Activated naive CD4-positive, alpha-beta T cell treated with anti-CD3 and anti-CD28 coated beads, Interleukin-2, amount 10 ng/mL, durations not matched to agents 7 days and 5 days (primary cell): ENCODE measurements at regions not wholly inside any gene's neighbourhood (a gene's known extent, or its start where the extent isn't known, plus 50 kb on each side); places are given as distances from the start of the nearest gene placed in this dataset.
A peak's percentile ranks its signal among the peaks of the same experiment; 100 is the strongest.

ENCODE experiments used
- CTCF ChIA-PET: fragments of 350-600 bp; sonication (Branson Sonifier 250); formaldehyde crosslinking; loops from one replicate; lab custom pipeline; 2021; ENCODE audit warnings: antibody characterized with exemption; lab: Charles Lee
- DNase-seq: peaks from one replicate; pipeline ENCODE4 v3.0.0-alpha.2; 2020
- H3K27ac Mint-ChIP-seq: one replicate; pipeline ENCODE4 v1.8.0; 2021; ENCODE audit warnings: mild to moderate bottlenecking, moderate library complexity, mixed read lengths
- H3K27me3 Mint-ChIP-seq: one replicate; pipeline ENCODE4 v1.8.0; 2021; ENCODE audit warnings: mild to moderate bottlenecking, mixed read lengths
- H3K36me3 Mint-ChIP-seq: one replicate; pipeline ENCODE4 v1.8.0; 2021; ENCODE audit warnings: mixed read lengths
- H3K4me1 Mint-ChIP-seq: one replicate; pipeline ENCODE4 v1.8.0; 2021; ENCODE audit warnings: mixed read lengths
- H3K4me3 Mint-ChIP-seq: one replicate; pipeline ENCODE4 v1.8.0; 2021; ENCODE audit warnings: mild to moderate bottlenecking, moderate library complexity, mixed read lengths
- H3K9me3 Mint-ChIP-seq: one replicate; pipeline ENCODE4 v1.8.0; 2021; ENCODE audit warnings: mixed read lengths

GRCh38 chr5:81850501-81851357 lies 99.8 kb upstream of the SSBP2 start:
- Mint-ChIP-seq H3K27me3 (peaks cover 4% of the 10 kb centered on the region), H3K9me3 (no peaks in the 10 kb centered on the region), H3K4me3 (peak overlapping the region; percentile 94), H3K36me3 (peaks cover 7% of the 10 kb centered on the region), H3K4me1 (peaks cover 47% of the 10 kb centered on the region), H3K27ac (peak overlapping the region; percentile 98)
- no peak for DNase-seq
- CTCF ChIA-PET: interaction anchor here (0.8 to 3.0 kb wide), 6 partner anchors 12 to 396 kb away, joined by 3 to 23 read pairs (median 4); partner anchors contain the start of gene SSBP2

- H3K9me3 Mint-ChIP-seq: no peaks in the 10 kb centered on the region
- no peak for DNase-seq
- H3K27ac Mint-ChIP-seq: peak overlapping the region; percentile 75
- peak overlapping the region; percentile 7 for H3K4me3 Mint-ChIP-seq
- peaks cover 4% of the 10 kb centered on the region for H3K27me3 Mint-ChIP-seq
- H3K36me3 Mint-ChIP-seq: peaks cover 7% of the 10 kb centered on the region
- CTCF ChIA-PET: interaction anchor here (1.0 to 3.0 kb wide), 3 partner anchors 11 to 311 kb away, joined by 3 to 21 read pairs (median 5); no protein-coding TSS in a partner anchor
- peaks cover 45% of the 10 kb centered on the region for H3K4me1 Mint-ChIP-seq
Observed at GRCh38 chr5:81849770-81850367, 99.0 kb upstream of the SSBP2 start.

GRCh38 chr5:81848362-81848880 lies 97.5 kb upstream of the SSBP2 start:
- Mint-ChIP-seq H3K4me1 (peaks cover 37% of the 10 kb centered on the region), H3K36me3 (peaks cover 7% of the 10 kb centered on the region), H3K27ac (no peak overlapping the region), H3K27me3 (peaks cover 7% of the 10 kb centered on the region), H3K9me3 (no peaks in the 10 kb centered on the region), H3K4me3 (no peak overlapping the region)
- DNase-seq: no peak
- CTCF ChIA-PET: interaction anchor here (1.1 kb wide), 1 partner anchor 10 kb away, joined by 4 read pairs; no protein-coding TSS in a partner anchor

GRCh38 chr5:81846301-81846700 lies 95.4 kb upstream of the SSBP2 start:
- Mint-ChIP-seq H3K9me3 (no peaks in the 10 kb centered on the region), H3K36me3 (peaks cover 1% of the 10 kb centered on the region), H3K4me1 (peaks cover 18% of the 10 kb centered on the region), H3K27me3 (peaks cover 4% of the 10 kb centered on the region), H3K27ac (no peak overlapping the region), H3K4me3 (no peak overlapping the region)
- DNase-seq: no peak
- CTCF ChIA-PET: interaction anchor here (1.1 to 1.6 kb wide), 2 partner anchors 8 to 95 kb away, joined by 4 read pairs; partner anchors contain the start of gene SSBP2

GRCh38 chr5:81843845-81844244 lies 92.9 kb upstream of the SSBP2 start:
- Mint-ChIP-seq H3K9me3 (no peaks in the 10 kb centered on the region), H3K36me3 (no peaks in the 10 kb centered on the region), H3K4me1 (no peaks in the 10 kb centered on the region), H3K27ac (no peak overlapping the region), H3K4me3 (no peak overlapping the region), H3K27me3 (peaks cover 4% of the 10 kb centered on the region)
- no peak for DNase-seq
- CTCF ChIA-PET: no interaction called here

- CTCF ChIA-PET: no interaction called here
- Mint-ChIP-seq H3K4me3 (no peak overlapping the region), H3K27ac (no peak overlapping the region), H3K4me1 (no peaks in the 10 kb centered on the region), H3K9me3 (no peaks in the 10 kb centered on the region), H3K36me3 (no peaks in the 10 kb centered on the region), H3K27me3 (peaks cover 4% of the 10 kb centered on the region)
- DNase-seq: no peak
Observed at GRCh38 chr5:81842795-81843398, 92.0 kb upstream of the SSBP2 start.

GRCh38 chr5:81839034-81839433 lies 88.1 kb upstream of the SSBP2 start:
- CTCF ChIA-PET: interaction anchor here (1.0 to 3.0 kb wide), 19 partner anchors 8 to 416 kb away, joined by 3 to 21 read pairs (median 4); partner anchors contain the start of gene SSBP2
- no peak for DNase-seq
- no peaks in the 10 kb centered on the region for H3K4me1 Mint-ChIP-seq
- no peak overlapping the region for H3K4me3 Mint-ChIP-seq
- no peaks in the 10 kb centered on the region for H3K9me3 Mint-ChIP-seq
- no peaks in the 10 kb centered on the region for H3K36me3 Mint-ChIP-seq
- no peak overlapping the region for H3K27ac Mint-ChIP-seq
- H3K27me3 Mint-ChIP-seq: peaks cover 4% of the 10 kb centered on the region

- CTCF ChIA-PET: interaction anchor here (1.0 to 3.0 kb wide), 19 partner anchors 8 to 415 kb away, joined by 3 to 21 read pairs (median 4); partner anchors contain the start of gene SSBP2
- H3K9me3 Mint-ChIP-seq: no peaks in the 10 kb centered on the region
- no peak overlapping the region for H3K27ac Mint-ChIP-seq
- peak; percentile 49 for DNase-seq
- H3K4me3 Mint-ChIP-seq: no peak overlapping the region
- H3K27me3 Mint-ChIP-seq: peaks cover 4% of the 10 kb centered on the region
- no peaks in the 10 kb centered on the region for H3K36me3 Mint-ChIP-seq
- no peaks in the 10 kb centered on the region for H3K4me1 Mint-ChIP-seq
Observed at GRCh38 chr5:81838307-81838906, 87.5 kb upstream of the SSBP2 start.

GRCh38 chr5:81837667-81838306 lies 86.9 kb upstream of the SSBP2 start:
- H3K27me3 Mint-ChIP-seq: peaks cover 4% of the 10 kb centered on the region
- no peak overlapping the region for H3K27ac Mint-ChIP-seq
- H3K4me1 Mint-ChIP-seq: no peaks in the 10 kb centered on the region
- H3K4me3 Mint-ChIP-seq: no peak overlapping the region
- DNase-seq: no peak
- H3K9me3 Mint-ChIP-seq: no peaks in the 10 kb centered on the region
- CTCF ChIA-PET: interaction anchor here (0.5 to 3.0 kb wide), 16 partner anchors 9 to 414 kb away, joined by 3 to 21 read pairs (median 4); partner anchors contain the start of gene SSBP2
- H3K36me3 Mint-ChIP-seq: no peaks in the 10 kb centered on the region

- no peaks in the 10 kb centered on the region for H3K4me1 Mint-ChIP-seq
- H3K27me3 Mint-ChIP-seq: peaks cover 4% of the 10 kb centered on the region
- DNase-seq: no peak
- no peaks in the 10 kb centered on the region for H3K9me3 Mint-ChIP-seq
- CTCF ChIA-PET: interaction anchor here (0.7 to 1.4 kb wide), 3 partner anchors 18 to 324 kb away, joined by 3 read pairs; no protein-coding TSS in a partner anchor
- no peak overlapping the region for H3K4me3 Mint-ChIP-seq
- H3K27ac Mint-ChIP-seq: no peak overlapping the region
- no peaks in the 10 kb centered on the region for H3K36me3 Mint-ChIP-seq
Observed at GRCh38 chr5:81835814-81836367, 85.0 kb upstream of the SSBP2 start.

- no peak overlapping the region for H3K27ac Mint-ChIP-seq
- peaks cover 5% of the 10 kb centered on the region for H3K27me3 Mint-ChIP-seq
- H3K4me3 Mint-ChIP-seq: no peak overlapping the region
- H3K36me3 Mint-ChIP-seq: no peaks in the 10 kb centered on the region
- DNase-seq: no peak
- CTCF ChIA-PET: interaction anchor here (0.6 kb wide), 1 partner anchor 237 kb away, joined by 3 read pairs; no protein-coding TSS in a partner anchor
- no peaks in the 10 kb centered on the region for H3K9me3 Mint-ChIP-seq
- no peaks in the 10 kb centered on the region for H3K4me1 Mint-ChIP-seq
Observed at GRCh38 chr5:81834021-81834660, 83.2 kb upstream of the SSBP2 start.

- no peak for DNase-seq
- H3K4me1 Mint-ChIP-seq: no peaks in the 10 kb centered on the region
- no peak overlapping the region for H3K27ac Mint-ChIP-seq
Observed at GRCh38 chr5:81830596-81830995, 79.7 kb upstream of the SSBP2 start.

More at GRCh38 chr5:81830596-81830995, 79.7 kb upstream of the SSBP2 start:
- Mint-ChIP-seq H3K36me3 (no peaks in the 10 kb centered on the region), H3K4me3 (no peak overlapping the region), H3K9me3 (no peaks in the 10 kb centered on the region), H3K27me3 (peaks cover 9% of the 10 kb centered on the region)
- CTCF ChIA-PET: no interaction called here
